Fibroblast of the conjunctiva (primary cell): ENCODE measurements at regions not wholly inside any gene's neighbourhood (a gene's known extent, or its start where the extent isn't known, plus 50 kb on each side); places are given as distances from the start of the nearest gene placed in this dataset.
"Not testable (repeated sequence)": the region's sequence is repeated elsewhere in the genome, so short reads cannot be mapped to it uniquely, and the experiment has no call there.

Source experiments
- DNase-seq: peaks from one replicate; pipeline ENCODE4 v3.0.0-alpha.2; 2010; ENCODE audit warnings: low read depth

DNA sequence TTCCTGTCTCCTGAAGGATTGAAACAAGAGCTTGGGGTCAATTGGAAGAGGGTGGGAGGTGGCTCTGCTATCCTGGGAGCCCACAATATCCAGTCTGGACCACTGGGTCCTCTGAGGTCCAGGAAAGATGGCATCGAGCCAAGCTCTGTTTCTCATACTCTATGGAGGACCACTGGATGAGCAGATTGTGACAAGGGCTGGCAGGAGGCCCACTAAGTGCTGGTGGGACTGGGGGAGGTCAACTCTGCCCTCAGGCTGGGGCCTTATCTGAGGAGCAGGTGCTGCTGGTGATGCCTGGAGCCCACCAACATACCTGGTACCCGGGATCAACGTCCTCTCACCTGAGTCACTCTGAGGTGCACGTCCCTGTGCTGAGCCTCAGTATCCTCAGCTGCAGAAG is 142.4 kb downstream of the NDUFA10 start:
- no peak for DNase-seq

DNA sequence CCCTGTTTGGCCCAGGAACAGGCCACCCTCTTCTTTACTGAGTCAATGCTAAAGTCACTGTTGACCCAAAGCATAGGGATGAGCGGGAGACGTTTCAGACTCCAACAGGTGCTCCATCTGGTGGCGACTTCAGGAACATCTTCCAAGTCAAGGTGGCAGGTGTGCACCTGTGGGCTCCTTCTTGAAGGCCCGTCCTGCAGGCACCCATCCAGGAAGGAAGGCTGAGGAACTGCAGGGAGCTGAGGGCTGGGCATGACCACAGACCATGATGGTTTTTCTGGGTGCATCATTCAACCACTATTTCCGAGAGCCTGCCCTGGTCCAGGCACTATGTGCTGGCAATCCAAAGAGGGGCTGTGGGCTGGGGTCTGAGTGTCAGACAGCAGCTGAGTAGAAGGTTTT is 142.8 kb downstream of the NDUFA10 start:
- DNase-seq = no peak

DNA sequence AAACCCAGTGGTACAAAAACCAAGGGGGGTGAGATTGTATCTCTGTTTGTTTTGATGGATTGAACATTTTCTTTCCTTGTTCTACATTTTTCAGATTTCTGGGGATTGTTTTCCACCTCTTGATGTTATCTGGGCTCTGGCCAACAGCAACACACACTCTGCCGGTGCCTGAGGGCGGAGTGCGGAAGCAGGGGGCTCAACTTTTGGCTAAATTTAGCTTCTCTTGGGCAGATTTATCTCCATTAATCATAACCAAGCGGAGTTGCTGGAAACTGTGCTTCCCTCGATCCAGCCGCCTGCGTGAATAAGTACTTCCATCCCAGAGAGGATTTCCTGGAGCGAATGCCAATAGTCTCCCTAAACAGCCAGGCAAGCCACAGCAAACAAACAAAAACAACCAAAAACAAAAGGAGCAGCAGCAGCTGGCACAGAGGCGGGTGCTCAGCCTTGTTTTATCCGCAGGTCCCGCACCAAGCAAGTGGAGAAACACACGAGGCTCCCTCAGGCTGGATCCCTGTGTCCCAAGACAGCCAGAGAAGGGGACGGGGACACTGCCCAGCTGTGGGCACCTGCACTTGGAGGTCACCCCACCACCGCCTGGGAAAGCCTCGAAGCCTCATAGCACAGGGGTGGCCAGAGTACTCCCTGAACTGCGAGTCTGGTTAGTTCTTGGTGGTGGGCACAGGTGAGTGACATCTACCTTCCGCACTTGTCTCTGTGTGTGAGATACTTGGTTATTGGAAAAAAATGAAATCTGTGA is 143.4 kb downstream of the NDUFA10 start:
- peak; percentile 23 for DNase-seq

DNA sequence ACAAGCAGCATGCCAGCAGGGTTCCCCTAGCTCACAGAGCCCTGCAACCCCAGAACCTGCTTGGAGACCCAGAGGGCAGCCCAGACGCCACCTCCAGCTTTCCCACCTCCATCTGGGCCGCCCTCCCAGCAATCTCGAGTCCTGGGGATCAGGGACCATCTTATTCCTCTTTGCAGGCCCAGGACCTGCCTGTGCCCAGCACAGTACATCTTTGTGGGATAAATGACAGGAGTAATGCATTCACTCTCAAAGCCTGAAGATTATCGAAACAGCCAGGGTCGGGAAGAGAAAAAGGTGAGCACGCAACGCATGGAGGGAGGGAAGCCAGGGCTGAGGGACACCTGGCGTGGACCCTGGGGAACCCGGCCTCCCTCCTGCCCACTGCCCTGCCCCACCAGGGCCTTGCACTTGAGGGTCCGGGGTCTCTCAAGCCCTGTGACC is 144.1 kb downstream of the NDUFA10 start:
- DNase-seq = no peak

DNA sequence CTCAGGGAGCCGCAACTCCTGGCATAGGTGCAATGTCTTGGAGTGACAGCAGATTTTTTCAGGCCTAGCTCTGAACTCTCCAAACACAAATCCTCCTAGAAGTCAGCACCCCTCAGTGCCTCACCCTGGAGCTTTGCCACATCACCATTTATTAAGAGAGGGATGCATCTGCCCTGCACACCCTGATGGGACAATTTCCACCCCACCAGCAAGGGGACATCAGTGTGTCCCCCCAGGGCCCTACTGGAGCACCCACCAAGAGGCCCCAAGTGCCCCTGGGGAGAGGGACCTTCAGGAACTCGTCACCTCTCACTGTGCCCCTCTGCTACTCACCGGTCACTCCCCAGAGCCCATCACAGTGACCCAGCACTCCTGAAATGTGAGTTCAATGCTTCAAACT is 144.7 kb downstream of the NDUFA10 start:
- no peak for DNase-seq

DNA sequence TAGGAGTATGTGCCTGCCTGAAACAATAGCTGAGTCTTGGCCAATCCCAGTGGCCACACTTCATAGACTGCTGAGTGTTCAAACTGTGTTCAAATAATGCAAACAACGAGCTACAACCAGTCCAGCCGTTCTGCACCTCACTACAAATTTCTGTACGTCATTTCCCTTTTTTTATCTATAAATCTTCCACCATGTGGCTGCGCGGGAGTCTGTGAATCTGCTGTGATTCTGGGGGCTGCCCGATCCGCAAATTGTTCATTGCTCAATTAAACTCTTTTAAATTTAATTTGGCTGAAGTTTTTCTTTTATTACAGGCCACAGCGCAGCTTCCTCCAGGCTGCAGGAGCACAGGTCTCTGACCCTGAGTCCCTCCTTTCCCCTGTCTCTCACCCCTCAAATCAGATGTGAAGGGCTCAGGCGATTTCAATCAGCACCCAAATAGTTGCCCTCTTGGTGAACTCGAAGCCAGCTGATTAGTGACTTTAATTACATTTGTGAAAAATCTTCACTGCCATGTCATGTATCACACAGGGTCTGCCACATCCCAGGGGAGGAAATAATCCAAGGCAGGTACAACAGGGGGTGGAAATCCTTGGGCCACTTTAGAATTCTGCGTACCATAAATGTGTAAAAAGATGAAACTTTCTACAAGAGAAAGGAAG is 145.6 kb downstream of the NDUFA10 start:
- no peak for DNase-seq

DNA sequence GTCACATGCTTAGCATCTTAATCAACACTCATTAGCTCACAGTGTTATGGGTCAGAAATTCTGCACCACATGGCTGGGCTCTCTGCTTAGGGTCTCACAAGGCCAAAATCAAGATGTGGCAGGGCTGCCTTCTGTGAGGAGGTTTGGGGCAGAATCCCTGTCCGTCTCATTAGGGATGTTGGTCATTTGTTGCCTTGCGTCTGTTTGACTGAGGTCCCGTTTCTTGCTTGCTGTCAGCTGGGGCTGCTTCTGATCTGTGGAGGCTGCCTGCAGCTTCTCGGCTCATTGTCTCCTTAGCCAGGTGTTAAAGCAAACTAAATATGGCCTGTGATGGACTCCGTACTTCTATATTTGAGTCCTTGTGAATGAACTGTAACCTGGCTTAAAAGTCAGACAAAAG is 146.5 kb downstream of the NDUFA10 start:
- DNase-seq = no peak

DNA sequence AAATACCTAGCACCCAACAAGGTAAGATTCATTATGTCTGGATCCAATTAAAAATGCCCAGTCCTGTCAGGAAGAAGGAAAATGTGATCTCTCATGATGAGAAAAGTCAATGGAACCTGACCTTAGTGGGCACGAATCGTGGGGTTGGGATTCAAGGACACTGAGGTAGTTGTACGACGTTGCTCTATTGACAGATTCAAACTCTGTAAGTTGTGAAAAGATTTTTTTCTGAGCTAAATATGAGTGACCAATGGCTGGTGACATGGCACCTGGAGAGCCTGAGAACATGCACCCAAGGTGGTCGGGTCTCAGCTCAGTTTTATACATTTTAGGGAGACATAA is 148.2 kb downstream of the NDUFA10 start:
- DNase-seq = no peak

DNA sequence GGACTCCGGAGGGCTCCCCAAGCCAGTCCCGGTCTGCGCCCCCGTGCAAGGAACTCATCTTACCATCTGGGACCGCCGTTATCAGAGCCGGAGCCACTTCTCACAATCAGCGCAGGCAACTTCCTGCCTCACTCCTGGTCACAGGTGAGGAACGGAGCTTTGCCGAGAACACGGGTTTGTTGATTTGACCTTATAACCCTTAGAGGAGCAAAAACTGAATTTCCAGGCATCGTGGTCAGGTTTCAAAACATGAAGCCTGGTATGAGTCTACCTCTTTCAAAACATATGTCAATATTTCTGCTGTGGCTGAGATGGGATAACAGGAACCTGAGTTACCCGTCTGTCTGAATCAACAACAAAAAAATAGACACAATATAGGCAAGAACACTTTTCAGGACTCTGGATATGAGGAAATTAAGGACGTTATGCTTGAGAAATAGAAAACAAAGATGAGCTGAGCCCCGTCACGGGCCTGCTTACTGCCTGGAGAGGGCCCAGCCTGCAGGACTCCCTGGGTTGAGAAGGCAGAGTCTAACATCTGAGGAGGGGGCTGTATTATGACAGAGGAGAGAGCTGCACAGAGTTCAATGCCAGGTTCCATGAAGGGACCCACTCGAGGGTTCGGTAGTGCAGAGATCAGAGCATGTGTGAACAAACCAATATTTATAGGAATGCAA is 148.7 kb downstream of the NDUFA10 start:
- no peak for DNase-seq

DNA sequence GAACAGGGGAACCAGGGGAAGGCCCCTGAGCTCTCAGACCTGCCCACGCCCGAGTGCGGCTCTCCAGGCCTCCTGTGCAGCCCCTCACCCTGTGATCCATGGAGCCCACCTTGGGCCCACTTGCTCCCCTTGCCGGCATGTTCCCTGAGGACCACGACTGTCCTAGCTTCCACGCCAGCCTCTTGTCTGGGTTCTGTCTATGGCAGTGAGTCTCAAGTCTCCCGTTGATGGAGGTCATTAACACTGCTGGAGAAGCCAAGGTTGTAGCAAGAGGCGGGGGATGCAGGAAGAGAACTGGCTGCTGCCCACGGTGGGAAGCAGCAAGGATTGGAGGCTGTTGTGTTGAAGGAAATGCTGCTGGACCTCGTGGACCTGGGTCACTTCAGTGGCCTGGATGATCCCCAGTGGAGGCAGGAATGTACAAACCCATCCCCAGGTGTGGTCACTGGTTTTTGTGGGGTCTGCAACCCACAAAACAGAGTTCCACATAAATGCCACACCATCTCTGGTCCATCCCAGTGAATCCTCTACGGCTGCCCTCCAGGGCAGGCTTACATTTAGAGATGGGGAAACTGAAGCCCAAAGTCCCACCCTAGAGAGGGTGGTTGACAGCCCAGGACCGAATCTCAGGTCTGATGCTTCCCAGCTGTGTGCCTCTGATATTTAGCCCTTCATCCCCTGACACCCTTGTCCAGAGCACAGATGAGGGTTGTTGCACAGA is 150.3 kb downstream of the NDUFA10 start:
- no peak for DNase-seq

DNA sequence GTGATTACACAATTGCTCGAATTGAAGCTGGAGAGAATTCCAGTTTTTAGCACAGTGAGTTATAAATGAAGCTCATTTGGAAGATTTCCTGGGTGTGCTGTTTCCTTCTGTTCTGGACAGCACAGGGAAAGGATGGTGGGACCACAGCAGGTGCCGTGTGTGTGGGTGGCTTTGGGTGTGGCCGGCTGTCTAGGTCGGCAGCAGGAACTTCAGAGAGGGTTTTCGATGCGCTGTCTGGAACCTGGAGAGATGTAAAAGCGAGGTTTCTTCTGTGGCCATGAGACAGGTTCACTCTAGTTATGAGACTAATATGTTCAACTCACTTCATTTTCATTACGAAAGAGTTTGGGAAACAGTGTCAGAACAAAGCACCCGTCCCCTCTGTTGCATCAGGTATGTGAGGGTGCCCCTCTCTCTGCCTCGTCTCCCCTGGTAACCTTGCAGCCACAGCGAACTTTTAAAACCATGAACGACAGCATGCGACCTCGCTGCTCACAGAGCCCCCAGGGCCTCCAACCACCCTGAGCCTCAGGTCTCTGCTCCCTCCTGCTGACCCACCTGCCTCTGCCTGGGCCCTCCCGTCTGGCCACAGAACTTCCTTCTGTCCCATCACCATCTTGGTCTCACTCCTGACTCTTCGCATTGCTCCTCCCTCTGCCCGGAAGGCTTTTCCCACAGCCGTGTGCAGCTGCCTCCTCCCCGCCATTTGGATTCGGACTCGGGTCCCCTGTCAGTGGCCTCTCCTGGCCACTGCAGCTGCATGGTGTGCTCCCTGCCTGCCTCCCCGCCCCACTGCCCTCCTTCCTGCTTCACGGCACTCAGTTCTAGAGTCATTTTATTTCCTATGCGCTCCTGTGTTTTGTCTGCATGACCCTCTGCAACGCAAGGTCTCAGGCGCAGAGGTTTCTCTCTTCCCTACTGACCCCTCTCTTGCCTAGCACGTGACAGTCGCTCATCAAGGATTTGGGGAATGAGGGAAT is 151.2 kb downstream of the NDUFA10 start:
- no peak for DNase-seq

DNA sequence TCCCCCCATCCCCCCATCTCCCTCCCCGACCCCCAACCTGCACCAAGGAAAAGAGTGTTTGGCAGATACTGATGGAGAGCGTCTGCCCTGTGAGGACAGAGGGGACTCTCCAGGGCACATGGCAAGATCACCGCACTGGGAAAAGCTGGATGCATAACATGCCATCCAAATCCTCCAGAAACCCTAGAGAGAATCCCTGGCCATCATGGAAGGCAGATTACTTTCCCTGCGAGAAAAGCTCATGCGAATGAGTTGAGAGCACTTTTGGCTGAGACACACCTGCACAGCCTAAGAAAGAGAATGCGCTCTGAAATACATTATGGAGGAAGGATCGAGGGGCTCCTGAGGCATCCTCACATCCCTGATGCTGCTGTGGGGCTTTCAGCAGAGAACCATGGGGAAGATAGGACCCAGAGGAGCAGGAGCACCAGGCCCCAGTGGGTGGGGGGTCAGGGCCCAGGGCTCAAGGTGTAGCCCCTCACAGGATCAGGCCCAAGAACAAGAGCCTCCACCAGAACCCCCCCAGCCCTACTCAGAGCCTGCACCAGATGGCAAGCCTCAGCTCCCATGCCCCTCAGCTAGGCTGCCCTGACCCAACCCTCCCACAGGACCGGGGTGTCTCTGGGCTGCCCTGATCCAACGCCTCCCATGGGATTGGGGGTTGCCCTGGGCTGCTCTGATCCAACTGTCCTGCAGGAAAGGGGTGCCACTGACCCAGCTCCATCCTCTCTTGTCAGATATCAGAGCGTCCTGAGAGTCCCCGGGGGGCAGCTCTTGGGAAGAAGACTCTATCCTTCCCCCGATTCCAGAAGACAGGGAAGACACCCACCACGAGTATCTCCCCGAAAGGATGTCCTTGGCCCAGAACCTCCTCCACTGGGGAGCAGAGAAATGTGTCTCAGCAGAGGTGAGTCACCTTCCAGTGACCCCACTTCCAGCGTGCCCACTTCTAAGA is 153.4 kb downstream of the NDUFA10 start:
- no peak for DNase-seq

DNA sequence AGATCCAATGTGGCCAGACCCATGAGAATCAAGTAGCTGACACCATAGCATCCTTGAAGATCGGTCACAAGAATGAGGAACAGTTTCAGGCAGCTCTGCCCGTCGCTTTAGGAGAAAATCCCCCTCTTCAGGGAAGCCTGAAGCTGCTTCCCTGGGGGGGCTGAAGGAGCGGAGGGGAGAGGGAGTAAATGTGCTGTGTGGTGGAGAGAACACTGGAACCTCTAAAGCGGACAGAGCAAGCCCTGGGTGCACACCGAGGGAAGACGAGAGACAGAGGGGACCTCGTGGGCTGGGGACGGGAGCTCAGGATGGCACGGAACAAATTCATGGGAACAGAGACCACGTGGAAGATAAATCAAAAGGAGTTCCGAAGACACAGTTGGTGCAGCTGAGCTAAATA is 154.3 kb downstream of the NDUFA10 start:
- no peak for DNase-seq

DNA sequence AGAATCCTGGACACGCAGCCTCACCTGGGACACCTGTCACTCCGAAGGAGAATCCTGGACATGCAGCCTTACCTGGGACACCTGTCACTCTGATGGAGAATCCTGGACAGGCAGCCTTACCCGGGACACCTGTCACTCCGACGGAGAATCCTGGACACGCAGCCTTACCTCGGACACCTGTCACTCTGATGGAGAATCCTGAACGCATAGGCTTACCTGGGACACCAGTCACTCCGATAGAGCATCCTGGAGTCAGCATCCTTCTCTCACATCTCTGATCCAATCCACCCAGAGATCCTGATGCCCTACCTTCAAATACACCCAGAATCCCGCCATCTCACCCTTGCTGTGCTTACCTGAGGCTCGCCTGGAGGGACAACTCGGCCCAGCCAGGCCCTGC is 154.9 kb downstream of the NDUFA10 start:
- no peak for DNase-seq

DNA sequence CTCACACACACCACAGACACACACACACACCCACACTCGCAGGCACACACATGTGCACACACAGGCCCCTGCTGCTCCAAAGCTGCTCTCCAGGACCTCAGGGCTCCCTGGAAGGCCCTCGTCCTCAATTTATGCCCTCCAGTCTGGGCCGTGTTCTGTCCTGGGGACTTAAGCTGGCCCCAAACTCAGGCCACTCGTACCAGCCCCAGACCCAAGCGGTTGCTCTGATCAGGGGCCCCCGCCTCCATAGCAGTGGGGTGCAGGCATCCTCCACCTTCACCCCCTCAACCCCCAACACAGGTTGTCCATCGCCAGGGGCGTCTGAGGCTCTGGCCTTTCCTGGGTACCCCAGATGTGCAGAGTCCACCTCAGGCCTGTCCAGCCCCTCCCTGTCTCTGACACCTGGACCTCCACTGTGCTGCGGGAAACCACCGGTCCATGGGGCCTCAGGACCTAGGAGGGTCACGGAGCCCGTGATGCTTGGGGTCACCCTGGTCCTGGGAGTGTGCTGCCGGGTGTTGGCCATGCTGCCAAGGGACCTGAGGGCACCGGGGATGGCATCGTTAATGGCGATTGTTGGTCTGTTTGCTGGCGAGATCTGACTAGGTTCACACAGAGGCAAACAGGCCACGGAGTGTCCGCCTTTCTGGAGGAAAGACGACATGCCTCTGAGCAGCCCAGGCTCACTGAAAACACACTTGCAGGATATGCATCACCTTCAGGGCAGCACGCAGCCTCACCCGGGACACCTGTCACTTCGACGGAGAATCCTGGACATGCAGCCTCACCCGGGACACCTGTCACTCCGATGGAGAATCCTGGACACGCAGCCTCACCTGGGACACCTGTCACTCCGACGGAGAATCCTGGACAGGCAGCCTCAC is 155.6 kb downstream of the NDUFA10 start:
- DNase-seq = no peak

DNA sequence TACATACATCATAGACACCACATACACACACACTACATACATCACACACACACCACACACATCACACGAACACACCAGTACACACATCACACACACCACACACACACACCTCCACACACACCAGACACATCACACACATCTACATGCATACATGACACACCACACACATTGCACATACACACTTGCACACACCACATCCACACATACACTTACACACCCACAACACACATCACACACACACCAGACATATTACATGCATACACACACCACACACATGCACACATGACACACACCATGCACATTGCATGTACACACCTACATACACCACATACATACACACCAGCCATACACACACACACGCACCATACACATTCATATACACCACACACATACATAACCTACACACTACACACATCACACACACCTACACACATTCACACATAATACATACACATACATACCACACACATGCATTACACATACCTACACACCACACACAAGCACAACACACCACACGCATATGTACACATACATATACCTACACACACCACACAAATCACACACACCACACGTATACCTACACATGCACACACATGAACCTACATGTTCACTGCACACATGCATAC is 156.5 kb downstream of the NDUFA10 start:
- DNase-seq = no peak

DNA sequence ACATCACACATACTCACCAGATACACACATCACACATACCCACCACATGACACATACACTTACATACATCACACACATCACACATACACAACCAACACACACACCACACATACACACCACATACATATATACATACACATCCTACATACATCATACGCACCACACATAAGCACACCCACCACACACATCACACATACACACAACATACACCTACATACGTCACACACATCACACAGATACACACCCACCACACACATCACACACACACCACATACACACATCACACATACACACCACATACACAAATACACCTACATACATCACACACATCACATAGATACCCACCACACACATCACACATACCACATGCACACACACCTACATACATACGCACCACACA is 158.4 kb downstream of the NDUFA10 start:
- DNase-seq = no peak

DNA sequence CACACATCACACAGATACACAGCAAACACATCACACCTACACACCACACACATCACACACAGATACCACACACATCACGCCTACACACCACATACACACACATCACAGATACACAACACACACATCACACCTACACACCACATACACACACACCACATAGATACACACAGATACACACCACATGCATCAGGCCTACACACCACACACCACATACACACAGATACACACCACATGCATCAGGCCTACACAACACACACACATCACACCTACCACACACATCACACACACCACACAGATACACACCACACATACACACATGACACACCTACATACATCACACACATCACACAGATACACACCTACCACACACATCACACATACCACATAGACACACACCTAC is 158.8 kb downstream of the NDUFA10 start:
- no peak for DNase-seq

DNA sequence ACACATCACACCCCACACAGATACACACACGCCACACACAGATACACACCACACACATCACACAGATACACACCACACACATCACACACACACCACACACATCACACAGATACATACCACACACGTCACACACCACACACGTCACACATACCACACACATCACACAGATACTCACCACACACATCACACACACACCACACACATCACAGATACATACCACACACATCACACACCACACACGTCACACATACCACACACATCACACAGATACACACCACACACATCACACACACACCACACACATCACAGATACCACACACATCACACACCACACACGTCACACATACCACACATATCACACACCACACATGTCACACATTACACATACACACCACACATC is 159.3 kb downstream of the NDUFA10 start:
- not testable (repeated sequence) for DNase-seq
